PC-9 (cell line): ENCODE measurements at regions not wholly inside any gene's neighbourhood (a gene's known extent, or its start where the extent isn't known, plus 50 kb on each side); places are given as distances from the start of the nearest gene placed in this dataset.
"Not testable (repeated sequence)": the region's sequence is repeated elsewhere in the genome, so short reads cannot be mapped to it uniquely, and the experiment has no call there.

ENCODE experiments used
- BruUV-seq: library from RNA; stranded (reverse); fragments of 400-500 nt; replicated peaks from 2 replicates; lab custom pipeline; 2021; lab: Mats Ljungman, UMichigan
- CTCF ChIA-PET: fragments of 300-600 bp; sonication (Branson Sonifier 250); formaldehyde crosslinking; loops from one replicate; lab custom pipeline; 2022; ENCODE audit warnings: antibody characterized with exemption; lab: Charles Lee
- POLR2A ChIA-PET: fragments of 300-600 bp; sonication (Branson Sonifier 250); formaldehyde crosslinking; loops from one replicate; lab custom pipeline; 2022; ENCODE audit warnings: antibody characterized with exemption; ENCODE audit not compliant: unreplicated experiment; lab: Charles Lee
- DNase-seq, 2 experiments: peaks; one replicate each; pipeline versions ENCODE4 v3.0.0 to v3.0.0-alpha.2; 2015 to 2022; ENCODE audit warnings: mixed read lengths in 1 of 2
- H2AFZ ChIP-seq: fragments of 200-600 bp; sonication (generic); 2 replicates; pipeline ENCODE4 v1.8.1; 2017; ENCODE audit warnings: antibody characterized with exemption
- H3F3A ChIP-seq: fragments of 200-600 bp; sonication (generic); 2 replicates; pipeline ENCODE4 v1.8.1; 2017; ENCODE audit warnings: antibody characterized with exemption, mild to moderate bottlenecking, low read depth; ENCODE audit not compliant: insufficient read depth
- H3K27ac ChIP-seq: fragments of 200-600 bp; sonication (generic); 2 replicates; pipeline ENCODE4 v1.6.1; 2016; ENCODE audit warnings: mixed run types
- H3K27me3 ChIP-seq: fragments of 200-600 bp; sonication (generic); 2 replicates; pipeline ENCODE4 v1.6.1; 2016; ENCODE audit warnings: low read depth, mixed run types; ENCODE audit not compliant: insufficient read depth
- H3K36me3 ChIP-seq: fragments of 200-600 bp; sonication (generic); 2 replicates; pipeline ENCODE4 v1.6.1; 2016; ENCODE audit warnings: low read depth, mixed run types
- H3K4me1 ChIP-seq: fragments of 200-600 bp; sonication (generic); replicated peaks from 2 replicates; pipeline ENCODE4 v1.6.1; 2016; ENCODE audit warnings: mixed run types; ENCODE audit not compliant: insufficient read depth
- H3K4me2 ChIP-seq: fragments of 200-600 bp; sonication (generic); 2 replicates; pipeline ENCODE4 v1.6.1; 2017; ENCODE audit warnings: mixed run types
- H3K4me3 ChIP-seq: fragments of 200-600 bp; sonication (generic); 2 replicates; pipeline ENCODE4 v1.6.1; 2016; ENCODE audit warnings: mixed run types
- H3K79me2 ChIP-seq: fragments of 200-600 bp; sonication (generic); 2 replicates; pipeline ENCODE4 v1.6.1; 2017; ENCODE audit warnings: low read depth, mixed run types
- H3K9me2 ChIP-seq: fragments of 200-600 bp; sonication (generic); 2 replicates; pipeline ENCODE4 v1.8.1; 2017; ENCODE audit warnings: mild to moderate bottlenecking; ENCODE audit not compliant: insufficient read depth
- H3K9me3 ChIP-seq: fragments of 200-600 bp; sonication (generic); 2 replicates; pipeline ENCODE4 v1.8.1; 2016; ENCODE audit warnings: low read depth; ENCODE audit not compliant: insufficient read depth
- H4K20me1 ChIP-seq: fragments of 200-600 bp; sonication (generic); 2 replicates; pipeline ENCODE4 v1.8.1; 2017; ENCODE audit not compliant: insufficient read depth
- EZH2 ChIP-seq: fragments of 200-600 bp; sonication (generic); IDR thresholded peaks from 2 replicates; pipeline ENCODE4 v1.8.0; 2017; ENCODE audit warnings: antibody characterized with exemption, low read depth
- intact Hi-C: fragments of 100-400 bp; cut with micrococcal nuclease; formaldehyde crosslinking; loops from one replicate; pipeline ENCODE4 v1.10.0; 2022; ENCODE audit not compliant: unreplicated experiment
- TF ChIP-seq, protein P1 (sequence below): fragments of 200-600 bp; sonication (generic); conservative IDR thresholded peaks from 2 replicates; pipeline ENCODE4 v1.6.1; 2017; ENCODE audit warnings: mixed run types, antibody characterized with exemption, mild to moderate bottlenecking, moderate library complexity

DNA sequence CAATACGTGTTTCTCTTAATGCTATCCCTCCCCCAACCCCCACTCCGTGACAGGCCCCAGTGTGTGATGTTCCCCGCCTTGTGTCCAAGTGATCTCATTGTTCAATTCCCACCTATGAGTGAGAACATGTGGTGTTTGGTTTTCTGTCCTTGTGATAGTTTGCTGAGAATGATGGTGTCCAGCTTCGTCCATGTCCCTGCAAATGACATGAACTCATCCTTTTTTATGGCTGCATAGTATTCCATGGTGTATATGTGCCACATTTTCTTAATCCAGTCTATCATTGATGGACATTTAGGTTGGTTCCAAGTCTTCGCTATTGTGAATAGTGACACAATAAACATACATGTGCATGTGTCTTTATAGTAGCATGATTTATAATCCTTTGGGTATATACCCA lies 52.5 kb downstream of the KIAA0408 start:
- H3K9me3 ChIP-seq, H3K9me2 ChIP-seq, H3K4me1 ChIP-seq, intact Hi-C loops, H3K4me2 ChIP-seq, H3K27me3 ChIP-seq, CTCF ChIA-PET, H2AFZ ChIP-seq, H3K27ac ChIP-seq, H4K20me1 ChIP-seq, POLR2A ChIA-PET, BruUV-seq, DNase-seq, H3F3A ChIP-seq, H3K36me3 ChIP-seq, H3K79me2 ChIP-seq, H3K4me3 ChIP-seq: not testable (repeated sequence)

DNA sequence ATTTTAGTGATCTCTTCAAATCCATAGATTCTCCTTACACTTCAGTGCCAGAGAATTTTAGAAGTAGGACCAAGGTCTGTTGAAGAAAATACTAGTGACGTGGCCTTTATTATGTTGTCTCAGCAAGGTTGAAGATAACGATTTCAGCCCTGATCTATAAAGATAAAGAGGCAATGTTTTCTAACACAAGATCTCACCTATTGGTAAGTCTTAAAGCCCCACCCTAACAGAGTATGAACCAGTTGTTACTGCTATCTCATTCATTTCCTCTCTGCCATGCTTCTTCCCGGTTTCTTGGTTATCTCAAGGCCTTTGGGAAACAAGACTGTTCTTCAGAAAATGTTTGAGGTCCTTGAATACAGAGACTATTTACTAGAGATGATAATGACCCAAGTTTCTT lies 53.1 kb downstream of the KIAA0408 start:
- Histone ChIP-seq H3K79me2 (no peaks in the 10 kb centered on the region), H4K20me1 (no peaks in the 10 kb centered on the region), H3K27me3 (no peaks in the 10 kb centered on the region), H3K9me3 (no peaks in the 10 kb centered on the region), H3K36me3 (no peaks in the 10 kb centered on the region), H3K27ac (no peak overlapping the region), H3K4me3 (no peak overlapping the region), H3F3A (no peaks in the 10 kb centered on the region), H3K9me2 (no peaks in the 10 kb centered on the region), H2AFZ (no peak overlapping the region), H3K4me1 (no peaks in the 10 kb centered on the region), H3K4me2 (no peak overlapping the region)
- CTCF ChIA-PET = no interaction called here
- intact Hi-C loops = no loop called here
- POLR2A ChIA-PET = no interaction called here
- no peak for DNase-seq
- BruUV-seq = no TSS peak
- no peak for TF ChIP-seq EZH2

DNA sequence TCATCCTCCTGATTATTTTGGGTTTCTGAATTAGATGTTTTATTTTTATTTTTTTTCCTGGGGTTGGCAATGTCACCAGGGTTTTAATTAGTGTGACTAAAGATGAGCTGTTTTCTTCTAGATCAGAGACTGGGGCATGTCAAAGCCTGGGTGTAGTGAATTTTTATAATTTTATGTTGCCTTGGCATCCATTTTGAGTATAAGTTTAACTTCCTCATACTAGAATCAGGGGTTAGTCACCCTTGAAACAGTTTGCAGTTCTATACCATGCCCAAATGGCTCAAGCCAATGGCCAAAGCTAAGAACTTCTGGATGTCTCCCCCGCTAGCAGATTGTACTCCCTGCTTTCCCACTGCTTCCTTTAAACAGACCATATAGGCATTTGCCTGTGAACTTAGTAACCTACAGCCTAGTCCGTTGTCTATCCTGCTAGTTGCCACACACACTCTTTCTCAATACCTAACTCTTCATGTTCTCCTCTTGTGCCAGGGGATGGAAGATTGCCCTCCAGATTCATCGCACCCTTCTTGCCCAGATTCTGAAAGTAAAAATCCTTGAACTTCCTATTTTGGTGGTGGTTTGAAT lies 54.5 kb downstream of the KIAA0408 start:
- Histone ChIP-seq H3K36me3 (no peaks in the 10 kb centered on the region), H2AFZ (0 out of 2 replicates have a peak overlapping the region, but pooled peaks have one; percentile 22), H3K9me2 (no peaks in the 10 kb centered on the region), H4K20me1 (no peaks in the 10 kb centered on the region), H3F3A (no peaks in the 10 kb centered on the region), H3K79me2 (no peaks in the 10 kb centered on the region), H3K27ac (no peak overlapping the region), H3K4me3 (no peak overlapping the region), H3K4me1 (no peaks in the 10 kb centered on the region), H3K4me2 (no peak overlapping the region), H3K9me3 (no peaks in the 10 kb centered on the region), H3K27me3 (no peaks in the 10 kb centered on the region)
- POLR2A ChIA-PET = no interaction called here
- DNase-seq = no peak
- intact Hi-C loops = no loop called here
- CTCF ChIA-PET = no interaction called here
- TF ChIP-seq EZH2 = no peak
- TF ChIP-seq, protein P1, sequence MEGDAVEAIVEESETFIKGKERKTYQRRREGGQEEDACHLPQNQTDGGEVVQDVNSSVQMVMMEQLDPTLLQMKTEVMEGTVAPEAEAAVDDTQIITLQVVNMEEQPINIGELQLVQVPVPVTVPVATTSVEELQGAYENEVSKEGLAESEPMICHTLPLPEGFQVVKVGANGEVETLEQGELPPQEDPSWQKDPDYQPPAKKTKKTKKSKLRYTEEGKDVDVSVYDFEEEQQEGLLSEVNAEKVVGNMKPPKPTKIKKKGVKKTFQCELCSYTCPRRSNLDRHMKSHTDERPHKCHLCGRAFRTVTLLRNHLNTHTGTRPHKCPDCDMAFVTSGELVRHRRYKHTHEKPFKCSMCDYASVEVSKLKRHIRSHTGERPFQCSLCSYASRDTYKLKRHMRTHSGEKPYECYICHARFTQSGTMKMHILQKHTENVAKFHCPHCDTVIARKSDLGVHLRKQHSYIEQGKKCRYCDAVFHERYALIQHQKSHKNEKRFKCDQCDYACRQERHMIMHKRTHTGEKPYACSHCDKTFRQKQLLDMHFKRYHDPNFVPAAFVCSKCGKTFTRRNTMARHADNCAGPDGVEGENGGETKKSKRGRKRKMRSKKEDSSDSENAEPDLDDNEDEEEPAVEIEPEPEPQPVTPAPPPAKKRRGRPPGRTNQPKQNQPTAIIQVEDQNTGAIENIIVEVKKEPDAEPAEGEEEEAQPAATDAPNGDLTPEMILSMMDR = no peak
- no TSS peak for BruUV-seq

DNA sequence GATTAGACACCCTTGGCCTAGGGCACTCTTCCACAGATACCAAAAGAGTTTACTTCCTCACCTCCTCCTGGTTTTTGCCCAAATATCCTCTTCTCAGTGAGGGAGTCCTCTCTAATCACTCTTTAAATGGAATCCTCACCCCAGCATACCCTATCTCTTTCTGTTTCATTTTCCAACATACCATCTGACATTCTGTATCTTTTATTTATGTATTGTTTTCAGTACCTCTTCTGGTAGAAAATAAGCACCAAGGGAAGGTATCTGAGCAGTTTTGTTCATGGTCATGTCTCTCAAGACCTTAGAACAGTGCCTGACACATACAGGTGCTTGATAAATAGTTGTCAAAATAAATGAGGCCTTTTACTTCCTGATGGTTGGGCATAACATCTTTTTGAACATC lies 55.1 kb downstream of the KIAA0408 start:
- no peaks in the 10 kb centered on the region for H4K20me1 ChIP-seq
- no peak for TF ChIP-seq EZH2
- TF ChIP-seq, protein P1 = no peak
- no peak overlapping the region for H3K4me2 ChIP-seq
- H3F3A ChIP-seq = no peaks in the 10 kb centered on the region
- no TSS peak for BruUV-seq
- H2AFZ ChIP-seq = no peak overlapping the region
- H3K9me2 ChIP-seq = no peaks in the 10 kb centered on the region
- H3K36me3 ChIP-seq = no peaks in the 10 kb centered on the region
- no peak overlapping the region for H3K4me3 ChIP-seq
- H3K9me3 ChIP-seq = no peaks in the 10 kb centered on the region
- no peak for DNase-seq
- POLR2A ChIA-PET = no interaction called here
- no peaks in the 10 kb centered on the region for H3K4me1 ChIP-seq
- CTCF ChIA-PET = no interaction called here
- intact Hi-C loops = no loop called here
- no peaks in the 10 kb centered on the region for H3K79me2 ChIP-seq
- H3K27ac ChIP-seq = no peak overlapping the region
- no peaks in the 10 kb centered on the region for H3K27me3 ChIP-seq
